H1 (cell line): ENCODE measurements at regions not wholly inside any gene's neighbourhood (a gene's known extent, or its start where the extent isn't known, plus 50 kb on each side); places are given as distances from the start of the nearest gene placed in this dataset.

Experiments used
- CTCF ChIA-PET: fragments of 300-600 bp; sonication (Branson Sonifier 250); formaldehyde crosslinking; loops from one replicate; lab custom pipeline; 2021; ENCODE audit not compliant: partially characterized antibody; lab: Charles Lee
- POLR2A ChIA-PET: fragments of 300-600 bp; sonication (Branson Sonifier 250); formaldehyde crosslinking; loops from one replicate; lab custom pipeline; 2021; ENCODE audit warnings: inconsistent platforms; ENCODE audit not compliant: partially characterized antibody; lab: Charles Lee
- DNase-seq, 2 experiments: peaks; one replicate each; pipeline versions ENCODE4 v3.0.0 to v3.0.0-alpha.2; 2010 to 2022; ENCODE audit warnings: low spot score in 2 of 2, low read depth in 1 of 2, mixed read lengths in 1 of 2
- FAIRE-seq: peaks from 2 replicates; lab custom pipeline; 2011; peaks lifted over from hg19 to GRCh38; lab: Jason Lieb, UNC
- H2AFZ ChIP-seq: 2 replicates; pipeline ENCODE4 v1.8.1; 2012; ENCODE audit warnings: low read length, inconsistent platforms
- H2AK5ac ChIP-seq: 2 replicates; pipeline ENCODE4 v1.6.1; 2013; ENCODE audit warnings: low read depth, low read length
- H2BK120ac ChIP-seq: replicated peaks from 2 replicates; pipeline ENCODE3; 2013; ENCODE audit warnings: low read depth, low read length, inconsistent platforms
- H2BK12ac ChIP-seq: 2 replicates; pipeline ENCODE4 v1.6.1; 2013; ENCODE audit warnings: low read depth, low read length
- H2BK15ac ChIP-seq: 2 replicates; pipeline ENCODE4 v1.6.1; 2013; ENCODE audit warnings: low read length
- H2BK20ac ChIP-seq: 2 replicates; pipeline ENCODE4 v1.6.1; 2013; ENCODE audit warnings: low read length
- H2BK5ac ChIP-seq: 2 replicates; pipeline ENCODE4 v1.6.1; 2013; ENCODE audit warnings: low read depth, low read length
- H3K14ac ChIP-seq: 2 replicates; pipeline ENCODE4 v1.6.1; 2013; ENCODE audit warnings: inconsistent platforms; ENCODE audit not compliant: insufficient read length
- H3K18ac ChIP-seq: 2 replicates; pipeline ENCODE4 v1.6.1; 2013; ENCODE audit warnings: low read length; ENCODE audit errors: extremely low read depth
- H3K23ac ChIP-seq: 2 replicates; pipeline ENCODE4 v1.6.1; 2013; ENCODE audit warnings: inconsistent platforms; ENCODE audit not compliant: insufficient read length
- H3K23me2 ChIP-seq: 2 replicates; pipeline ENCODE4 v1.6.1; 2013; ENCODE audit warnings: low read depth, low read length
- H3K27ac ChIP-seq: 2 replicates; pipeline ENCODE4 v1.6.1; 2011; ENCODE audit warnings: low read depth, low read length, inconsistent platforms
- H3K27me3 ChIP-seq, 4 experiments: replicated peaks in 1 of 4; 1 replicate in 1 of 4; 2 replicates in 3 of 4; pipeline versions ENCODE4 v1.6.1 to v1.8.1; 2011 to 2013; ENCODE audit warnings: low read length in 3 of 4, mild to moderate bottlenecking in 3 of 4, inconsistent platforms in 2 of 4, mixed read lengths in 2 of 4, moderate library complexity in 1 of 4; ENCODE audit not compliant: control insufficient read depth in 3 of 4, insufficient read depth in 3 of 4; ENCODE audit errors: extremely low read depth in 1 of 4
- H3K36me3 ChIP-seq, 4 experiments: 2 replicates each; pipeline versions ENCODE4 v1.6.1 to v1.8.1; 2011 to 2013; ENCODE audit warnings: mild to moderate bottlenecking in 4 of 4, low read length in 3 of 4, moderate library complexity in 2 of 4, control low read depth in 1 of 4, inconsistent platforms in 1 of 4; ENCODE audit not compliant: insufficient read depth in 4 of 4, control insufficient read depth in 2 of 4
- H3K4ac ChIP-seq: replicated peaks from 2 replicates; pipeline ENCODE3; 2013; ENCODE audit warnings: low read length, low read depth, mixed read lengths, inconsistent platforms; ENCODE audit not compliant: insufficient read length
- H3K4me1 ChIP-seq, 4 experiments: replicated peaks in 1 of 4; 1 replicate in 1 of 4; 2 replicates in 3 of 4; pipeline versions ENCODE4 v1.6.1 to v1.8.1; 2011 to 2013; ENCODE audit warnings: low read length in 3 of 4, inconsistent platforms in 2 of 4, mixed read lengths in 1 of 4; ENCODE audit not compliant: insufficient read depth in 4 of 4, control insufficient read depth in 3 of 4
- H3K4me2 ChIP-seq, 2 experiments: 2 replicates each; pipeline versions ENCODE4 v1.6.1 to v1.8.1; 2011 to 2013; ENCODE audit warnings: low read depth in 2 of 2, low read length in 2 of 2, control low read depth in 1 of 2, inconsistent platforms in 1 of 2, mild to moderate bottlenecking in 1 of 2; ENCODE audit not compliant: insufficient read depth in 1 of 2
- H3K4me3 ChIP-seq, 4 experiments: fragments of 200-600, 300-600 bp in 1 of 4; sonication (generic), shearing (Covaris generic), sonication (Bioruptor Twin) in 1 of 4; 2 replicates each; pipeline versions ENCODE4 v1.5.1 to v1.8.1; 2011 to 2016; ENCODE audit warnings: low read length in 4 of 4, low read depth in 3 of 4, control low read depth in 2 of 4, inconsistent platforms in 2 of 4, mild to moderate bottlenecking in 2 of 4, mixed read lengths in 1 of 4, moderate library complexity in 1 of 4; ENCODE audit not compliant: insufficient read depth in 2 of 4; ENCODE audit errors: extremely low read depth in 1 of 4
- H3K56ac ChIP-seq: replicated peaks from 2 replicates; pipeline ENCODE3; 2013; ENCODE audit warnings: low read depth, mild to moderate bottlenecking, mixed read lengths, low read length, inconsistent platforms; ENCODE audit not compliant: insufficient read length
- H3K79me1 ChIP-seq: 2 replicates; pipeline ENCODE4 v1.6.1; 2013; ENCODE audit warnings: low read depth, low read length, control low read depth
- H3K79me2 ChIP-seq, 2 experiments: 2 replicates each; pipeline versions ENCODE4 v1.6.1 to v1.8.1; 2012 to 2013; ENCODE audit warnings: low read length in 2 of 2, mild to moderate bottlenecking in 2 of 2, inconsistent platforms in 1 of 2; ENCODE audit not compliant: insufficient read depth in 2 of 2, control insufficient read depth in 1 of 2
- H3K9ac ChIP-seq, 4 experiments: replicated peaks in 1 of 4; 1 replicate in 1 of 4; 2 replicates in 3 of 4; pipeline versions ENCODE4 v1.6.1 to v1.8.1; 2011 to 2013; ENCODE audit warnings: low read depth in 3 of 4, low read length in 3 of 4, control low read depth in 2 of 4, mild to moderate bottlenecking in 2 of 4, moderate library complexity in 2 of 4, inconsistent platforms in 1 of 4; ENCODE audit errors: extremely low read depth in 1 of 4
- H3K9me3 ChIP-seq, 2 experiments: 2 replicates each; pipeline versions ENCODE4 v1.6.1 to v1.8.1; 2012 to 2013; ENCODE audit warnings: mild to moderate bottlenecking in 2 of 2, moderate library complexity in 2 of 2, control low read depth in 1 of 2, inconsistent platforms in 1 of 2, low read depth in 1 of 2, low read length in 1 of 2, mixed read lengths in 1 of 2; ENCODE audit not compliant: insufficient read depth in 2 of 2
- H4K20me1 ChIP-seq, 2 experiments: replicated peaks in 1 of 2; 2 replicates each; pipeline versions ENCODE3 to v1.8.1; 2011 to 2013; ENCODE audit warnings: inconsistent platforms in 2 of 2, low read length in 2 of 2, mild to moderate bottlenecking in 1 of 2; ENCODE audit not compliant: insufficient read depth in 2 of 2, control insufficient read depth in 1 of 2
- H4K5ac ChIP-seq: 2 replicates; pipeline ENCODE4 v1.6.1; 2013; ENCODE audit warnings: low read length, low read depth, mixed read lengths, inconsistent platforms; ENCODE audit not compliant: insufficient read length
- H4K8ac ChIP-seq: 2 replicates; pipeline ENCODE4 v1.8.0; 2013; ENCODE audit warnings: mild to moderate bottlenecking, moderate library complexity, low read length, inconsistent platforms; ENCODE audit not compliant: insufficient read depth; ENCODE audit errors: extremely low read depth
- H4K91ac ChIP-seq: replicated peaks from 2 replicates; pipeline ENCODE3; 2013; ENCODE audit warnings: low read length, mixed read lengths, inconsistent platforms; ENCODE audit not compliant: insufficient read length
- JUN ChIP-seq: IDR thresholded peaks from 2 replicates; pipeline ENCODE4 v1.6.1; 2011; ENCODE audit warnings: low read depth, mild to moderate bottlenecking, improper control_type of control experiment, low read length
- KDM4A ChIP-seq: IDR thresholded peaks from one replicate; pipeline ENCODE4 v1.7.1; 2012; ENCODE audit warnings: low read depth, mild to moderate bottlenecking, moderate library complexity, low read length, inconsistent platforms; ENCODE audit not compliant: severe bottlenecking
- POLR2AphosphoS5 ChIP-seq: IDR thresholded peaks from 2 replicates; pipeline ENCODE4 v1.6.1; 2011; ENCODE audit warnings: low read depth, low read length
- TF ChIP-seq, protein P1 (sequence below), 3 experiments: IDR thresholded peaks; 1 replicate in 2 of 3; 2 replicates in 1 of 3; pipeline versions ENCODE4 v1.5.1 to v1.6.1; 2011; ENCODE audit warnings: low read length in 3 of 3, mild to moderate bottlenecking in 3 of 3, inconsistent platforms in 2 of 3, low read depth in 1 of 3, moderate library complexity in 1 of 3; ENCODE audit not compliant: insufficient read depth in 1 of 3; ENCODE audit errors: control extremely low read depth in 1 of 3
- TF ChIP-seq, protein P2 (sequence below): IDR thresholded peaks from 2 replicates; pipeline ENCODE4 v1.6.1; 2012; ENCODE audit warnings: inconsistent platforms

DNA sequence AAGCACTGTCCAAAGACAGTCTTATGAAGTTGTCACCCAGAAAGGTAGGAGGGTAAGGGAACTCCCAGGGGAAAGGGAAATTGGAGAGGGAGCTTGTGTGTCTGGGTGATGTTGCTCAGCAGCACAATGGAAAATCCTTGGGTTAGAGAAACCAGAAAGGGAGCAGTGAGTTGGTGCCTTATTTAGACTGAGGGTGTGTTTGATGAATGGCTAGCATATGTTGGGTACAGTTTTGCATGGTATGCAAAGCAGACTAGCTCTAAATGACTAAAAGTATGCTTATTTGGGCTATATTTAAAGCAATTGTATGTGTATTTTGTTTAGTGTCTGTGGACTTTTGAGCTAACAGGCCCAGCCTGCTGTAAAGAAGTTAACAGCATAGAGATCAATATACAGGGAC lies 2884.6 kb upstream of the PCDH20 start:
- no peak for DNase-seq
- no peak overlapping the region for H3K18ac ChIP-seq
- no peaks in the 10 kb centered on the region for H3K79me2 ChIP-seq
- no peak for FAIRE-seq
- H2AK5ac ChIP-seq: no peak overlapping the region
- no peaks in the 10 kb centered on the region for H3K4me1 ChIP-seq
- no peaks in the 10 kb centered on the region for H4K20me1 ChIP-seq
- H3K36me3 ChIP-seq: no peaks in the 10 kb centered on the region
- POLR2A ChIA-PET: no interaction called here
- no peak overlapping the region for H2BK12ac ChIP-seq
- H3K4me2 ChIP-seq: no peak overlapping the region
- no peak overlapping the region for H3K23ac ChIP-seq
- H2AFZ ChIP-seq: no peak overlapping the region
- CTCF ChIA-PET: no interaction called here
- H4K91ac ChIP-seq: no peak overlapping the region
- no peaks in the 10 kb centered on the region for H3K27me3 ChIP-seq
- no peak overlapping the region for H3K9ac ChIP-seq
- H2BK15ac ChIP-seq: no peak overlapping the region
- H4K5ac ChIP-seq: no peak overlapping the region
- H2BK120ac ChIP-seq: no peak overlapping the region
- H3K4me3 ChIP-seq: no peak overlapping the region
- H3K14ac ChIP-seq: no peak overlapping the region
- H3K27ac ChIP-seq: no peak overlapping the region
- TF ChIP-seq, protein P1, sequence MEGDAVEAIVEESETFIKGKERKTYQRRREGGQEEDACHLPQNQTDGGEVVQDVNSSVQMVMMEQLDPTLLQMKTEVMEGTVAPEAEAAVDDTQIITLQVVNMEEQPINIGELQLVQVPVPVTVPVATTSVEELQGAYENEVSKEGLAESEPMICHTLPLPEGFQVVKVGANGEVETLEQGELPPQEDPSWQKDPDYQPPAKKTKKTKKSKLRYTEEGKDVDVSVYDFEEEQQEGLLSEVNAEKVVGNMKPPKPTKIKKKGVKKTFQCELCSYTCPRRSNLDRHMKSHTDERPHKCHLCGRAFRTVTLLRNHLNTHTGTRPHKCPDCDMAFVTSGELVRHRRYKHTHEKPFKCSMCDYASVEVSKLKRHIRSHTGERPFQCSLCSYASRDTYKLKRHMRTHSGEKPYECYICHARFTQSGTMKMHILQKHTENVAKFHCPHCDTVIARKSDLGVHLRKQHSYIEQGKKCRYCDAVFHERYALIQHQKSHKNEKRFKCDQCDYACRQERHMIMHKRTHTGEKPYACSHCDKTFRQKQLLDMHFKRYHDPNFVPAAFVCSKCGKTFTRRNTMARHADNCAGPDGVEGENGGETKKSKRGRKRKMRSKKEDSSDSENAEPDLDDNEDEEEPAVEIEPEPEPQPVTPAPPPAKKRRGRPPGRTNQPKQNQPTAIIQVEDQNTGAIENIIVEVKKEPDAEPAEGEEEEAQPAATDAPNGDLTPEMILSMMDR (IDR thresholded peaks at IDR 0.05; ENCODE audit: control extremely low read depth in 1 of 3, insufficient read depth in 1 of 3, low read depth in 1 of 3, low read length in 3 of 3): no peak
- TF ChIP-seq JUN: no peak
- TF ChIP-seq KDM4A: no peak
- TF ChIP-seq POLR2AphosphoS5: no peak
- TF ChIP-seq, protein P2, sequence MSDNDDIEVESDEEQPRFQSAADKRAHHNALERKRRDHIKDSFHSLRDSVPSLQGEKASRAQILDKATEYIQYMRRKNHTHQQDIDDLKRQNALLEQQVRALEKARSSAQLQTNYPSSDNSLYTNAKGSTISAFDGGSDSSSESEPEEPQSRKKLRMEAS: no peak
- TF ChIP-seq, all 59 proteins: peak for 0
- H2BK5ac ChIP-seq: no peak overlapping the region
- no peak overlapping the region for H2BK20ac ChIP-seq
- H3K9me3 ChIP-seq: peaks cover 0 to 3% of the 10 kb centered on the region in 2 experiments; a peak in 1 of 4 replicates
- H3K23me2 ChIP-seq: no peaks in the 10 kb centered on the region
- no peak overlapping the region for H4K8ac ChIP-seq
- no peaks in the 10 kb centered on the region for H3K79me1 ChIP-seq
- no peak overlapping the region for H3K56ac ChIP-seq
- no peak overlapping the region for H3K4ac ChIP-seq
